ENCODE measurements at regions not wholly inside any gene's neighbourhood (a gene's known extent, or its start where the extent isn't known, plus 50 kb on each side); places are given as distances from the start of the nearest gene placed in this dataset.
"Not testable (repeated sequence)": the region's sequence is repeated elsewhere in the genome, so short reads cannot be mapped to it uniquely, and the experiment has no call there.

- no peak for DNase-seq
Measured at GRCh38 chr2:81389203-81389602, 1084.7 kb upstream of the LRRTM1 start.

- no peak for DNase-seq
Measured at GRCh38 chr2:81363800-81364199, 1059.2 kb upstream of the LRRTM1 start.

- DNase-seq: not testable (repeated sequence)
Measured at GRCh38 chr2:81362468-81362867, 1057.9 kb upstream of the LRRTM1 start.

- no peak for DNase-seq
Measured at GRCh38 chr2:81355436-81355835, 1050.9 kb upstream of the LRRTM1 start.

GRCh38 chr2:81334046-81334445, 1029.5 kb upstream of the LRRTM1 start:
- DNase-seq: no peak

GRCh38 chr2:81328968-81329367, 1024.4 kb upstream of the LRRTM1 start:
- DNase-seq: no peak

- no peak for DNase-seq
Measured at GRCh38 chr2:81327911-81328310, 1023.4 kb upstream of the LRRTM1 start.

GRCh38 chr2:81324046-81324445, 1019.5 kb upstream of the LRRTM1 start:
- no peak for DNase-seq

- no peak for DNase-seq
Measured at GRCh38 chr2:81304154-81304830, 999.7 kb upstream of the LRRTM1 start.

GRCh38 chr2:81303321-81303720, 998.8 kb upstream of the LRRTM1 start:
- DNase-seq: no peak

DNA sequence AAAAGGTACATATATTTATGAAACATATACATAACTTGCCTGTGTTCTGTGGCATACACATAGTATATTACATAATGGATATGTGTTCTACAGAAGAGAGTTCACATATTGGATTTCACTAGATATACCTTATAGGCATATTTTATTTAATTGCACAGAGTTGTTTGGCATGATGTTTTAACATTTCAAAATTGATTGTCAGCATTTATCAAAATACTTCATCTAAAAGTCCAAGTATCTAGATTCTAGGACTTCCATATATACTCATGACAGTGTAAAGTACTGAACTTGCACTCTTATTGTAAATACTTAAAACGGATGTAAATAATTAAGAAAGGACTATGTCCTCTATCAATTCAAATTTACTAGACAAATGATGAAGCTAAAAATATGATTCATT, 995.3 kb upstream of the LRRTM1 start:
- DNase-seq: no peak

DNA sequence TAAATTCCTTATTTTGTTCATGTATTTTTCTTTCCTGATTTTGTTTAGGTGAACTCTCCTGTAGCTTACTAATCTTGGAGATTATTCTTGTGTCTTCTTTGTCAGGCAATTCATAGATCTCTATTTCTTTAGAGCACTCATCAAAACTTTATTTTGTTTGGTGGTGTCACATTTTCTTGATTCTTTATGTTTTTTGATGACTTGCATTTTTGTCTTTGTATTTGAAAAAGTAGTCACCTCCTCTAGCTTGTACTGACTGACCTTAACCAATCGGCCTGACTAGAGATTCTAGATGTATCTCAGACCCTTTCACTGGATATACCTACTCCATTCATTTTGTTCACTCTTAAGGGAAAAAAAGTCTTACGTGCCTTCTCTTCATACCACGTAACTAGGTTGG, 986.3 kb upstream of the LRRTM1 start:
- DNase-seq: no peak

DNA sequence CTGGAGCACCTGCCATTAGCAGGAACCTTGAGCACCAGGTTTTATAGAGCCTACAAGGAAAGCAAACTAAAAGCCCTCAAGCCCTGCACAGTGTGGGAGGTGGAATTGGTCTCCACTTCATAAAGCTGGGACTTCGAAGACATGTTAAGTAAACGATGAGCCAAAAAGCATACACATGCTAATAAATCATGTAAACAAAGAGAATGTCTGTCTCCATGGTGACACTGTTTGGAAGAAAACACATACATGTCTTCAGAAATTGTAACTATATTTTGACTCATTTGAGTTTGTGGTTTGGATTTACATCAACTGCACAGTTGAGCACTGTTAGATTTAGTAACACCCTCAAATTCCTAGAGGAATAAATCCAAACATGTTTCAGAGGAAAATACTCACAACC, 978.5 kb upstream of the LRRTM1 start:
- no peak for DNase-seq

DNA sequence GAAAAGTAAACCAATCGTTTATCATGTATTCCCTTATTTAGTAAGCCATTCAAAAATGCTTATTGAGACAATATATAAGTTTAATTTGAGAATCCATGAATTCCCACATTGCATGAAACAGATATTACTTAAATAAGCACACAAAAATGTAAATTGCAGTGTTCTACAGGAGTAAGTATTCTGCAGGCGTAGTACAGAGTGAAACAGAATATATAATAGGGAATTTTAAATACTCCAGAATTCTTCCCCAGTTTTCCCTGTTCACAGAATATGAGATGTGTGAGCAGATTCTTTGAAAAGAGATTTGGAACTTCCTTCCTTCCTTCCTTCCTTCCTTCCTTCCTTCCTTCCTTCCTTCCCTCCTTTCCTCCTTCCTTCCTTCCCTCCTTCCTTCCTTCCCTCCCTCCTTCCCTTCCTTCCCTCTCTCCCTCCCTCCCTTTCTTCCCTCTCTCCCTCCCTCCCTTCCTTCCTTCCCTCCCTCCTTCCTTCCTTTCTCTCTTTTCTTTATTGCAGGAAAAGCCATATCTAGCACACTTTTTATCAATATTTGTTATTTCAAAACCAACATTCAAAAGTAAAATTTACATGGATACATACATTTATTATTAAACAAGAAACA, 977.7 kb upstream of the LRRTM1 start:
- DNase-seq: no peak

GRCh38 chr2:81276595-81276994, 972.0 kb upstream of the LRRTM1 start:
- DNase-seq: no peak

DNA sequence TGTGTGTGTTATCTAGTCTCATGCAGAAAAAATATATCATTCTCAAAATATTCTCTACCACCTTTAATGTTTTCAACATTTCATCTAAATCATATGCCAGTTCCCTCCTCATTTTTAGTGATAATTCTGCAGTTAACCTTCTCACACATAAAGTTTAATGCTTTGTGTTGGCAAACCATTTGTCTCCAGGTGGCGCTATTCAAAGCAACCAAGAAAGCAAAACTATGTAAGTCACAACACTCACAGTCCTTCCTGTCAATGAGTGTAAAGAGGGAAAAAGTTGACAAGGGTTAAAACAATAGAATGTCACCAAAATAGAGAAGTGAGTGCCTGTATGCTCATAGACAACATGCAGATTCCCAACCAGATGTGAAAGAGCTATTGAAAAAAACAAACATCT, 961.6 kb upstream of the LRRTM1 start:
- no peak for DNase-seq

DNA sequence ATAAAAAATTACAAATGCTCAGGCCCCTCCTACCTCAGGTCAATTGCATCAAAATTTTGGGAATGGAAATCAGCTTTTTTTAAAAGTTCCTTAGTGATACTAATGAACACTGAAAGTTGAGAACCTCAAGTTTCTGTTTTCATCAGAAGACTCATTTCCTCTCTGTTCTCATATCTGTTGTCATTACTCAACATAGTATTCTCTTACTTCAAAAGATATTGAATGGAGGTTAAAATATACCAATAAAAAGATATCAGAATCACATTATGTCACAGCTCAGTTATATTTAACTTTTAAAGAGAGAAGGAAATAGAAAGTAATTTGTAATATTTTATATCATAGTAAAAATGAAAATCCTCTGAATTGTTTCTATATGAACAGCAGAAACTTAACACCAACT, 959.4 kb upstream of the LRRTM1 start:
- no peak for DNase-seq

DNA sequence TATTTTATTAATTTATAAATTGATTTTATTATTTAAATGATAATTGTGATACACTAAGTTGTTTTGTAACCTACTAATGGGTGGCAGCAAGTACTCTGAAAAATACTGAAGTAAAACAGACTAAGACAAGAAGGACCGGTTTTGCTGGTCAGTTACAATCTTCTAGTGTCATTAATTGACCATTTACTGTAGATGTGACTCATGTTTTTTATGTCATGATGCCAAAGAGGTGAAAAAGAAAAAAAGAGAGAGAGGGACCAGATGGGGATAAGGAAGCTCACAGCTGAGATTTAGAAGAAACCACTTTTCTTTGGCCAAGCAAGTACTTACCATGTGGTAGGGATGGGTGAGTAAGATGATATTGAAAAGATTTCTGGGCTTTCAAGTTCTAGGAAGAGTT, 955.8 kb upstream of the LRRTM1 start:
- DNase-seq: no peak

DNA sequence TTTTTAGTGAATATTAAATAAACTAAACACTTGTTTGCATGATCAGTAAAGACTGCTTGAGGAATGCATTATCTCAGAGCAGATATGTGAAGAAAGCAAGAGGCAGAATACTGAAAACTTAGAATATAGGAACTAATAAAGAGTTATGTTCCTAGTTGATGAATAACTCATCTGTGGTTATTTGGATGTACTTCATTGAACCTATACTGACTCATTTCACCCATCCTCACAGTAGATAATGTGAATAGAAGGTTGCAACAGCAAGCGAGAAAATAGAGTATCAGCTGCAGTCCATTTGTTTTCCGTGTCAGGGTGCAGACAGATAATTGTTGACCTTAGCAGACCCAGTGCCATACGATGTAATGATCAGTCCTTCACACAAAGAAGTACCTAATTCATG, 945.7 kb upstream of the LRRTM1 start:
- DNase-seq: peak; percentile 25

GRCh38 chr2:81249152-81249551, 944.6 kb upstream of the LRRTM1 start:
- no peak for DNase-seq

DNA sequence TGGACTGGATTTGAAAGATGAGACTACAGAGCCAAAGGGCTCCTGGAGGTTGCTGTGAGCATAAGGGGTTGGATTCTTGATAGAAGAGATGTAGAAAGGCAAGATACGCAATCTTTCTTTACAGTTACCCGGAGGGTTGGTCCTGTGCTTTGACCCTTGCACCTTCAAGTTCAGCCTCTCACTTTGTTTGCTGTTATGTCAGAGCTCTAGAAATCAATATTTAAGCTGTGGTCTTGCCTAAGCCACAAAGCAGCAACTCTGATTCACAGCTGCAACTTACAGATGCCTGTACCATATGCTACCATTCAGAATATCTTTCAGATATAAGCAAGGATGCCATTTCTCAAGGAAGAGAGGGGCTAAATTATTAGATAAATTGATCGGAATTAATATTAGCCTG, 943.1 kb upstream of the LRRTM1 start:
- no peak for DNase-seq

DNA sequence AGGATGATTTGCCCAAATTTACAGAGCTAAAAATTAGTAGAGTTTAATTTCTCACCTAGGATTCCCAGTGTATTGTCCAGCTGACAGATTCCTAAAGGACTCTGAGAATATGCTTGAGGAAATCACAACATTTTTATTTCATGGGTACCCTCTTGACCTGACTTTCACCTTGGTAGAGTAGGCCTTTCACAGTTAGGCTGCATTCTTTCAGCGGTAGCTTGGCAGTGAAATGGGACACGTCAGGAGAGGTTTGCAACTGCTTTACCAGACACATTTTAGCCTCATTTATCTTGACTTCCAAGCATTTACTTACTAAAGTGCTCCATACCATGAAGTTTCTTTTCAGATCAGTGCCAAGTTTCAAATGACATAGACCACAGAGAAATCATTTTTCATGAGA, 937.9 kb upstream of the LRRTM1 start:
- no peak for DNase-seq

DNA sequence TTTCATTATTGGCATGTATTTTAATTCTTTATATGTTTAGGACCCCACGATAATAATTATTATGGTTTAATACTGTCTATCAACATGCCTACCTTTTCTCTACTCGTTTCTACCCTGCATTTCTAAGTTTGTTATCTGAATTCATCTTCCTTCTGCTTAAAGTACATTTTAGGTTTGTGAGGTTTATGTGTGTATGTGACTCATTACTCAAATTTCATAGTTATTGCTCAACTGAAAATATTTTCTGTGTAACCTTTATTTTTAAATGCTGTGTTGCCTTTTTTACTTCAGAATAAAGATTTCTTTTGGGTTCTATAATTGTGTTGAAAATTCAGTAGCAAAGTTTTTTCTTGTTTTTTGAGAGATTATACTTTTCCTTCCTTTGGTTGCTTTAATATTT, 933.9 kb upstream of the LRRTM1 start:
- no peak for DNase-seq

DNA sequence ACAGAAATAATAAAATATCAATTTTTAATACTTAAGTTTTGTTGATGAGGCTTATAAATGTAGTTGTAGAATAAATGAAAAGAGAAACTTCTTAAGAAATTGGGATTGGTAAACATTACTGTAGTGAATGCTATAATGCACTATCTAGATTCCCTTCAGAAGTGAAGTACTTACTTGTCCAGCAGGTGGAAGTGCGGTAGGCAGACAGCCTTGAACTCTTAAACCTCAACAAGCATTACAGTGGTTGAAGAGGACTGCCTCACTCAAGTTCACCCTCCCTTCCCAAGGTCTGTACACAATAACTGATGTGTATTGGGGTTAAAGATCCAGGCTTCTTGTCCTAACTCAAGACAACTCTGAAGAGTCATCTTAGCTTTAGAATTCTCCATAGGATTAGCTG, 931.0 kb upstream of the LRRTM1 start:
- DNase-seq: no peak

GRCh38 chr2:81234711-81235110, 930.2 kb upstream of the LRRTM1 start:
- no peak for DNase-seq
